ENCODE measurements at regions not wholly inside any gene's neighbourhood (a gene's known extent, or its start where the extent isn't known, plus 50 kb on each side); places are given as distances from the start of the nearest gene placed in this dataset.
"Not testable (repeated sequence)": the region's sequence is repeated elsewhere in the genome, so short reads cannot be mapped to it uniquely, and the experiment has no call there.

- DNase-seq, result no peak
Observed at GRCh38 chr9:21533597-21533996, 51.5 kb upstream of the IFNE start.

GRCh38 chr9:21535396-21535795, 53.3 kb upstream of the IFNE start:
- DNase-seq, result no peak

GRCh38 chr9:21542787-21543186, 60.7 kb upstream of the IFNE start:
- DNase-seq, result no peak

- no peak for DNase-seq
Observed at GRCh38 chr9:21543187-21543586, 61.1 kb upstream of the IFNE start.

DNA sequence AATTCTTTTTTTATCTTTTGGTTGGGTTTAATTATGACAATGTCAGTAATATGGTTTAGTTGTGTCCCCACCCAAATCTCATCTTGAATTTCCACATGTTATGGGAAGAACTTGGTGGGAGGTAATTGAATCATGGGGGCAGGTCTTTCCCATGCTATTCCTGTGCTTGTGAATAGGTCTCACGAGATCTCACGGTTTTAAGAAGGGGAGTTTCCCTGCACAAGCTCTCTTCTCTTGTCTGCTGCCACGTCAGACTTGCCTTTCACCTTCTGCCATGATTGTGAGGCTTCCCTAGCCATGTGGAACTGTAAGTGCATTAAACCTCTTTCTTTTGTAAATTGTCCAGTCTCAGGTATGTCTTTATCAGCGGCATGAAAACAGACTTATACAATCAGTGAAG, 61.7 kb upstream of the IFNE start:
- DNase-seq, result not testable (repeated sequence)

- DNase-seq, result no peak
Observed at GRCh38 chr9:21546949-21547348, 64.8 kb upstream of the IFNE start.

- DNase-seq, result no peak
Observed at GRCh38 chr9:21549251-21549765, 67.2 kb upstream of the IFNE start.

- DNase-seq, result no peak
Observed at GRCh38 chr9:21549890-21550289, 67.8 kb upstream of the IFNE start.

- DNase-seq, result no peak
Observed at GRCh38 chr9:21550392-21550791, 68.3 kb upstream of the IFNE start.

- DNase-seq, result no peak
Observed at GRCh38 chr9:21551401-21551800, 69.3 kb upstream of the IFNE start.

DNA sequence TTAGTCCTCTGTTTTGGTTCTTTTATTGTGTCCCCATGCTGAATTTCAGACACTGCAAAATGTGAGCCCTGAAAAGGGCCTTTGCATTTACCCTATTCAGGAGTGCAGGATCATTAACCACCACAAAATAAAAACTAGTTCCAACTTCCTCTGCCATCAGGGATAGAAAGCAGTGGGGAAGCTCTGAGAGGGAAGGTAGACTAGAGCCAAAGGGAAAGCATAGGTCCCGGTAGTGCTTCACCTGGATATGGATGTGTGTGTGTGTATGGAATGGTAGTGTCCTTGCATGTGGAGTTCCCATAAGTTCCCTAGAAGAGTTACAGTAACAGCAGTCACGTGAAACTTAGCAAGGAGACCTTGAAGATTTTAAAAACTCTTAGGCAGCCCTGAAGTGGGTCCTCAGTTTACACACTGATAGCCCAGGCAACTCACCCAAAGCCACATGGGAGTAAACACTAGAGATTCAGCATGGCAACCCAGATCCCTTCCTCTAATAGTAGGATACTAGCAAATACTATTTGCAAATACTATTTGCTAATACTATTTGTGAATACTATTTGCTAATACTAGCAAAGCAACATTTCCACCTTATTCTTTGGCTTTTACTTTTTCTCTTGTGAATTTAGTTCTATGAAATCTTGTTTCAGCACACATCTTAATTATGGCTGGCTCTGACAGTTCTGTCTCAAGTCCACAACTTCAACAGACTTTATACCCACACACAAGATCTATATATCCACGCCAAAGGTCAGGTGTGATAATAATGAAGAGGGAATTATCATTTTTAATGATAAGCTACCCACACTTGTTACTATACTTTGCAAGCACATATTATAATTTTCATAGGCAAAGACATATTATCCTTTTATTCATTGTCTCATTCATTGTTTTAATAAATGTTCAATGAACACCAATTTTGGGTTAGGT, 70.4 kb upstream of the IFNE start:
- no peak for DNase-seq

GRCh38 chr9:21553441-21553840, 71.3 kb upstream of the IFNE start:
- no peak for DNase-seq

DNA sequence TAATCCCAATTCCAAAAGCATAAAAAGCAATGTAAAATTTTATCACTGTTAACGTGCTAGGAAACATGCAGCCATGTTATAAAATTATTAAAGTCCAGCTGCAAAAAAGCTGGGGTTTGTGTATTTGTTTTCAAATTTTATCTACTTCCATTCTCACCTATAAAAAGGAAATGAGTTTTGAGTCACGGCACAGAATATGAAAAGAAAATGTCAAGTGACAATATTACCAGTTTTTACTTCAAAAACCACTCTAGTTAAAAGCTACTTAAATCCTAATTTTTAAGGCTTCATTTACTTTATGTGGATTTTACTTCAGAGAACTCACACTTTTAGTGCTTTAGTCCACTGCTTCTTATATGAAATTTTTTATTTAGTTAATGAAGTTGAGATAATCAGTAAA, 72.7 kb upstream of the IFNE start:
- DNase-seq, result no peak

GRCh38 chr9:21555911-21556310, 73.8 kb upstream of the IFNE start:
- no peak for DNase-seq

- DNase-seq, result no peak
Observed at GRCh38 chr9:21556581-21557427, 74.7 kb upstream of the IFNE start.

- DNase-seq, result no peak
Observed at GRCh38 chr9:21557428-21557768, 75.3 kb upstream of the IFNE start.

- DNase-seq, result no peak
Observed at GRCh38 chr9:21558079-21558478, 76.0 kb upstream of the IFNE start.

GRCh38 chr9:21558615-21559401, 76.7 kb upstream of the IFNE start:
- no peak for DNase-seq

DNA sequence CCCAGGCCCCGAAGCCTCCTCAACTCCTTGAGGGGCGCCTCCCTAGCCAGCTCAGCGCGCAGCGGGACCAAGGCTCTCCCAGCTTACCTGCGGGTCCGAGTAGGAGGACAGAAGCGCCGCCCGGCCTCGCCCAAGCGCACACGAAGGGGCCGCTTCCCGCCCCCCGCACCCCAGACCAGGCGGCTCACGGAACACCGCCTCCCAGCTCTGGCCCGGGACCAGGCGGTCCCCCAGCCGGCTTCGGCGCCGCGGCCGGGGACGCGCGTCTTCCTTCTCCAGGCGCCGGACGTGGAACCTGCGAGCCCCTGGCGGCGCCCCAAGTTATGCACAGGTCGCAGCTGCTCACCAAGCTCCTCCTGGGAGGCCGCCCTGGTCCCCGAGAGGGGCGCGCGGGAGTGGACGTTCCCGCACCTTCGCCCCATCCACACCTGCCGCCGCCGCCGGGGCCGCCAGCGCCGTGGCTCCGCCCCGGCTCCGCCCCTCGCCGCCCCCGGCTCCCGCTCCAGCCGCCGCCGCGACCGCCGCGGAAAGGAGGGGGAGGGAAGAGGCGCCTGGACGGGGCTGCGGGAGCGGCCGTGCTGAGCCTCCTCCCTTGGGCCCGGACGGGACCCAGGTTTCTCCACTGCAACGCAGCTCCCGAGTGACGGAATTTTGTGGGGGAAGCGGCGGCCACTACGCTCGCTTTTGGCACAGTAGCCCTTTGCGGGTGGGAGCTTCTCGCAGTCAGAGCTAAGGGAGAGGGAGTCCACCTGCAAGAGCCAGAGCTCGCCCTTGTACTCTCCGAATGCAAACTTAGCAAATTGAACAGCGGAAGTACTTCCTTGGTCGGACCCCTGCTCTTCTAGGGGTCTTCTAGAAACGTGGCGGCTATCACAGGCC, 77.5 kb upstream of the IFNE start:
- peak; percentile 37 to 54 for DNase-seq

GRCh38 chr9:21560281-21560745, 78.2 kb upstream of the IFNE start:
- DNase-seq, result no peak

- DNase-seq, result no peak
Observed at GRCh38 chr9:21561502-21561901, 79.4 kb upstream of the IFNE start.

DNA sequence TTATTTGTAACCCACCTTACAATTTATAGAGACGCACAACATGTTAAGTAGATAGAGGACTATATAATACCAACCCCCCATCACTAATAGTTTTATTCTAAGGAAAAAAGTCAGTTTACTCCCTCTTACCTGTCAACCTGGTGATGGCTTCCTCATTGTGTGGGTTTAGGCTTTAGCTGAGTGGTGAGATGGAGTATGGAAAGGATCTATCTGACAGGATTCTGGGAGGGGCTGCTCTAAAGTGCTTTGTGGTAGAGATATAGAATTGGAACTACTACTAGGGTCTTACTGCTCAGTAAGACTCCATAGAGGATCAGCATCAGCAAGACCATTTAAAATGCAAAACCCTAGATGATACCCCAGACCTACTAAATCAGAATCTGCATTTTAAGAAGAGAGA, 82.1 kb upstream of the IFNE start:
- DNase-seq, result no peak
